DND-41 (cell line): ENCODE measurements at regions not wholly inside any gene's neighbourhood (a gene's known extent, or its start where the extent isn't known, plus 50 kb on each side); places are given as distances from the start of the nearest gene placed in this dataset.

Experiments
- EZH2 ChIP-seq: IDR thresholded peaks from 3 replicates; pipeline ENCODE4 v1.6.1; 2012; ENCODE audit warnings: borderline replicate concordance, low read depth, mild to moderate bottlenecking, moderate library complexity, low read length, inconsistent platforms; ENCODE audit not compliant: severe bottlenecking
- TF ChIP-seq, protein P1 (sequence below): IDR thresholded peaks from 2 replicates; pipeline ENCODE4 v1.5.1; 2012; ENCODE audit warnings: borderline replicate concordance, low read length, moderate library complexity, mild to moderate bottlenecking; ENCODE audit not compliant: poor library complexity, severe bottlenecking; ENCODE audit errors: extremely low read depth

DNA sequence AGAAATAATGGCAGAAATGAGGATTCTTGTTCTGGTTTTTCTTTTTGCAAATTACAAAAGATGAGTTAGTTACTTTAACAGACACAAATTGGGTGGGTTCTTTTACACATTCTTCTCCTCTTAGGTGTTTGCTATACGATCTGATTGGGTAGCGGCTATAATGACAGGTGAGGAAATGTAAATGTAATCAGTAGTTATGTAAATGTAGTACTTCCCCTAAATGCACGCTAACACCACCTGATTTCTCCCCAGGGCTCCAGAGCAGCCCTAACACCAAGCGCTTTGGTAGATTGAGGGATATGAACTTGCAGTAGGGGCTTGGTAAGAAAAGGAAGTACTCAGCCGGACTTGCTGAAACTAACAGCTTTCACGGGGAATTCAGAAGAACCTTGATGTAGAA lies 499.4 kb upstream of the NOX3 start:
- TF ChIP-seq, protein P1, sequence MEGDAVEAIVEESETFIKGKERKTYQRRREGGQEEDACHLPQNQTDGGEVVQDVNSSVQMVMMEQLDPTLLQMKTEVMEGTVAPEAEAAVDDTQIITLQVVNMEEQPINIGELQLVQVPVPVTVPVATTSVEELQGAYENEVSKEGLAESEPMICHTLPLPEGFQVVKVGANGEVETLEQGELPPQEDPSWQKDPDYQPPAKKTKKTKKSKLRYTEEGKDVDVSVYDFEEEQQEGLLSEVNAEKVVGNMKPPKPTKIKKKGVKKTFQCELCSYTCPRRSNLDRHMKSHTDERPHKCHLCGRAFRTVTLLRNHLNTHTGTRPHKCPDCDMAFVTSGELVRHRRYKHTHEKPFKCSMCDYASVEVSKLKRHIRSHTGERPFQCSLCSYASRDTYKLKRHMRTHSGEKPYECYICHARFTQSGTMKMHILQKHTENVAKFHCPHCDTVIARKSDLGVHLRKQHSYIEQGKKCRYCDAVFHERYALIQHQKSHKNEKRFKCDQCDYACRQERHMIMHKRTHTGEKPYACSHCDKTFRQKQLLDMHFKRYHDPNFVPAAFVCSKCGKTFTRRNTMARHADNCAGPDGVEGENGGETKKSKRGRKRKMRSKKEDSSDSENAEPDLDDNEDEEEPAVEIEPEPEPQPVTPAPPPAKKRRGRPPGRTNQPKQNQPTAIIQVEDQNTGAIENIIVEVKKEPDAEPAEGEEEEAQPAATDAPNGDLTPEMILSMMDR: no peak
- TF ChIP-seq EZH2: no peak
